ENCODE measurements at regions not wholly inside any gene's neighbourhood (a gene's known extent, or its start where the extent isn't known, plus 50 kb on each side); places are given as distances from the start of the nearest gene placed in this dataset.

DNA sequence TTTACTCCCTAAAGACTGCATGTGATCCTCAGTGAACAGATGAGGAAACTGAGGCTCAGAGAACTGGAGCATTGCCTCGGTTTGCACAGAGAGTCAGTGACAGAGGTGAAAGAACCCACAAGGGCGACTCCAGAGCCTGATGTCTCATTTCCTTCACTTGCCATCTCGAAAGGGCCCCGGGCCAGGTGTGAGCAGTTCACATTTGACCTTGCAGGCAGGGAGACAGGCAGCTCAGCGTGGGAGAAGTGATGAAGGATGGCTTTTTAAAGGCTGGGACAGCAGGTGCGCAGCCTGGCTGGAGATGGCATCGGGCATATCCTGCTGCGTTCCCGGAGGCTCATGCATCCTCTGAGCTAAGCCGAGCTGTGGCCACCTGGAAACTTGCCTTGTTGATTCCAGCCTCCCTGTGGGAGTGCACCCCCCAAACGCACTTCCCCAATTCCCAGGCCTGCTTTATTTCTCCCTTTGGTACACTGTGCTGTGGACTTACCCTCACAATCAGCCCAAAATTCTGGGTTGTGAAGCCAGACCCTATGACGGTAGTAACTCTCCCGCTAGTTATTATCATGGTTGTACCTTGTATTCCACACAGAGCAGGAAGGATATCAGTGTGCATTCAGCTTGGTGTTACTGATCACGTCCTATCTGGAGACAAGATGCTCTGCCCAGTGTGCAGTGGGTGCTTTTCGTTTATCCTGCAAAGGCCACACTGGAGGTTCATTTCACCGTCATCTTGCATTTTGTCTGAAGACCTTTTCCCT, 753.2 kb upstream of the EEF2KMT start:
- TF ChIP-seq RAD21 (IDR thresholded peaks at IDR 0.05; ENCODE audit: low read depth) (no peak), EP300 (IDR thresholded peaks at IDR 0.05; ENCODE audit: borderline replicate concordance) (no peak), CEBPB (IDR thresholded peaks at IDR 0.05) (no peak), TAF1 (IDR thresholded peaks at IDR 0.05; ENCODE audit: low read depth) (no peak)

All from Ishikawa (cell line).